ENCODE measurements at regions not wholly inside any gene's neighbourhood (a gene's known extent, or its start where the extent isn't known, plus 50 kb on each side); places are given as distances from the start of the nearest gene placed in this dataset.

GRCh38 chr6:114713690-114714089 is 370.9 kb upstream of the HS3ST5 start:
- H2BK120ac ChIP-seq (replicated peaks; ENCODE audit: low read depth, low read length): no peak overlapping the region
- H3K14ac ChIP-seq (ENCODE audit: insufficient read length): no peak overlapping the region
- DNase-seq (ENCODE audit: low read depth in 1 of 2, low spot score in 2 of 2) (no peak), FAIRE-seq (no peak)
- H3K4me3 ChIP-seq (ENCODE audit: extremely low read depth in 1 of 4, insufficient read depth in 2 of 4, low read depth in 3 of 4, low read length in 4 of 4): no peak overlapping the region
- TF ChIP-seq CHD1 (IDR thresholded peaks at IDR 0.05; ENCODE audit: low read depth, low read length) (no peak), KDM5A (IDR thresholded peaks at IDR 0.05; ENCODE audit: low read length) (no peak), NANOG (IDR thresholded peaks at IDR 0.05; ENCODE audit: insufficient read depth, low read depth, low read length, poor library complexity, severe bottlenecking) (no peak), ATF2 (IDR thresholded peaks at IDR 0.05; ENCODE audit: low read length) (no peak), KDM4A (IDR thresholded peaks at IDR 0.05; ENCODE audit: low read depth, low read length, severe bottlenecking) (no peak), CEBPB (IDR thresholded peaks at IDR 0.05; ENCODE audit: low read depth, low read length) (no peak), RNF2 (IDR thresholded peaks at IDR 0.05; ENCODE audit: borderline replicate concordance, low read depth, low read length, missing control alignments, poor library complexity, severe bottlenecking) (no peak), YY1 (IDR thresholded peaks at IDR 0.05; ENCODE audit: low read depth, low read length) (no peak)
- H3K27ac ChIP-seq (ENCODE audit: low read depth, low read length): no peak overlapping the region
- no peak overlapping the region for H2BK5ac ChIP-seq (ENCODE audit: low read depth, low read length)
- H3K23me2 ChIP-seq (ENCODE audit: low read depth, low read length): no peaks in the 10 kb centered on the region; the same call in 1 of the 2 replicates
- 92% methylated on average over 2 of the region's 2 CpGs; no CpG with 5 or more reads in 1 of the 2 experiments for WGBS, 2 experiments (ENCODE audit: extremely low coverage in 1 of 2, insufficient coverage in 1 of 2, insufficient read length in 1 of 2, insufficient replicate concordance in 2 of 2, low coverage in 1 of 2, low lambda C conversion rate in 2 of 2, missing lambda C conversion rate in 1 of 2)
- ChIA-PET POLR2A (ENCODE audit: partially characterized antibody) (no interaction called here), CTCF (ENCODE audit: partially characterized antibody) (interaction anchor here (0.7 kb wide), 1 partner anchor 36 kb away, joined by 3 read pairs; no protein-coding TSS in a partner anchor)
- no peaks in the 10 kb centered on the region for H3K27me3 ChIP-seq (replicated peaks in 1 of 4; ENCODE audit: control insufficient read depth in 3 of 4, extremely low read depth in 1 of 4, insufficient read depth in 3 of 4, low read length in 3 of 4)
- H3K23ac ChIP-seq (ENCODE audit: insufficient read length): no peak overlapping the region
- no peaks in the 10 kb centered on the region for H3K79me1 ChIP-seq (ENCODE audit: low read depth, low read length)
- no peak overlapping the region for H2BK12ac ChIP-seq (ENCODE audit: low read depth, low read length)
- no peaks in the 10 kb centered on the region for H3K4me1 ChIP-seq (replicated peaks in 1 of 4; ENCODE audit: control insufficient read depth in 3 of 4, insufficient read depth in 4 of 4, low read length in 3 of 4)
- no peak overlapping the region for H3K9ac ChIP-seq (replicated peaks in 1 of 4; ENCODE audit: extremely low read depth in 1 of 4, low read depth in 3 of 4, low read length in 3 of 4)
- no peak overlapping the region for H2BK20ac ChIP-seq (ENCODE audit: low read length)
- H2AK5ac ChIP-seq (ENCODE audit: low read depth, low read length): no peak overlapping the region
- no peaks in the 10 kb centered on the region for H3K36me3 ChIP-seq (ENCODE audit: control insufficient read depth in 2 of 4, insufficient read depth in 4 of 4, low read length in 3 of 4)
- no peak overlapping the region for H4K91ac ChIP-seq (replicated peaks; ENCODE audit: insufficient read length, low read length)
- H3K4me2 ChIP-seq (ENCODE audit: insufficient read depth in 1 of 2, low read depth in 2 of 2, low read length in 2 of 2): no peak overlapping the region
- H2AFZ ChIP-seq (ENCODE audit: low read length): no peak overlapping the region
- no peak overlapping the region for H2BK15ac ChIP-seq (ENCODE audit: low read length)
- no peaks in the 10 kb centered on the region for H4K20me1 ChIP-seq (replicated peaks in 1 of 2; ENCODE audit: control insufficient read depth in 1 of 2, insufficient read depth in 2 of 2, low read length in 2 of 2)
- no peak overlapping the region for H3K18ac ChIP-seq (ENCODE audit: extremely low read depth, low read length)
- no peaks in the 10 kb centered on the region for H3K79me2 ChIP-seq (ENCODE audit: control insufficient read depth in 1 of 2, insufficient read depth in 2 of 2, low read length in 2 of 2)
- H4K5ac ChIP-seq (ENCODE audit: insufficient read length, low read depth, low read length): no peak overlapping the region
- no peak overlapping the region for H3K4ac ChIP-seq (replicated peaks; ENCODE audit: insufficient read length, low read depth, low read length)
- no peak overlapping the region for H4K8ac ChIP-seq (ENCODE audit: extremely low read depth, insufficient read depth, low read length)
- H3K9me3 ChIP-seq (ENCODE audit: insufficient read depth in 2 of 2, low read depth in 1 of 2, low read length in 1 of 2): no peaks in the 10 kb centered on the region
- H3K56ac ChIP-seq (replicated peaks; ENCODE audit: insufficient read length, low read depth, low read length): no peak overlapping the region
